T-helper 1 cell treated with Interleukin-12 subunit alpha and Interleukin-12 subunit beta and Interleukin-4 antibody, amounts not matched to agents 30 μg/mL and 1 μg/mL, for 36 hours (primary cell): ENCODE measurements at regions not wholly inside any gene's neighbourhood (a gene's known extent, or its start where the extent isn't known, plus 50 kb on each side); places are given as distances from the start of the nearest gene placed in this dataset.

ENCODE experiments used
- H3K27ac Mint-ChIP-seq: one replicate; pipeline ENCODE4 v1.8.0; 2021; ENCODE audit warnings: mild to moderate bottlenecking, mixed read lengths
- H3K27me3 Mint-ChIP-seq: one replicate; pipeline ENCODE4 v1.8.0; 2021; ENCODE audit warnings: low read depth, mixed read lengths
- H3K36me3 Mint-ChIP-seq: one replicate; pipeline ENCODE4 v1.8.0; 2021; ENCODE audit warnings: low read depth, mixed read lengths
- H3K4me1 Mint-ChIP-seq: one replicate; pipeline ENCODE4 v1.8.0; 2021; ENCODE audit warnings: low read depth, mixed read lengths
- H3K4me3 Mint-ChIP-seq: one replicate; pipeline ENCODE4 v1.8.0; 2021; ENCODE audit warnings: mild to moderate bottlenecking, moderate library complexity, mixed read lengths
- H3K9me3 Mint-ChIP-seq: one replicate; pipeline ENCODE4 v1.8.0; 2021; ENCODE audit warnings: mixed read lengths

GRCh38 chr2:239748811-239749210 is 276.3 kb downstream of the NDUFA10 start:
- Mint-ChIP-seq H3K9me3 (no peaks in the 10 kb centered on the region), H3K36me3 (no peaks in the 10 kb centered on the region), H3K4me1 (no peaks in the 10 kb centered on the region), H3K27me3 (no peaks in the 10 kb centered on the region), H3K27ac (no peak overlapping the region), H3K4me3 (no peak overlapping the region)

- no peaks in the 10 kb centered on the region for H3K4me1 Mint-ChIP-seq
- H3K9me3 Mint-ChIP-seq: no peaks in the 10 kb centered on the region
- H3K27me3 Mint-ChIP-seq: no peaks in the 10 kb centered on the region
- no peak overlapping the region for H3K4me3 Mint-ChIP-seq
- no peaks in the 10 kb centered on the region for H3K36me3 Mint-ChIP-seq
- H3K27ac Mint-ChIP-seq: no peak overlapping the region
Observed at GRCh38 chr2:239747771-239748170, 277.4 kb downstream of the NDUFA10 start.

GRCh38 chr2:239747274-239747673 is 277.9 kb downstream of the NDUFA10 start:
- no peaks in the 10 kb centered on the region for H3K9me3 Mint-ChIP-seq
- no peaks in the 10 kb centered on the region for H3K27me3 Mint-ChIP-seq

GRCh38 chr2:239746559-239747246 is 278.4 kb downstream of the NDUFA10 start:
- Mint-ChIP-seq H3K9me3 (no peaks in the 10 kb centered on the region), H3K27me3 (no peaks in the 10 kb centered on the region), H3K4me3 (no peak overlapping the region), H3K4me1 (no peaks in the 10 kb centered on the region), H3K36me3 (no peaks in the 10 kb centered on the region), H3K27ac (no peak overlapping the region)

More at GRCh38 chr2:239747274-239747673, 277.9 kb downstream of the NDUFA10 start:
- Mint-ChIP-seq H3K36me3 (no peaks in the 10 kb centered on the region), H3K4me3 (no peak overlapping the region), H3K4me1 (no peaks in the 10 kb centered on the region), H3K27ac (no peak overlapping the region)

GRCh38 chr2:239745386-239746227 is 279.5 kb downstream of the NDUFA10 start:
- Mint-ChIP-seq H3K36me3 (no peaks in the 10 kb centered on the region), H3K4me3 (no peak overlapping the region), H3K4me1 (no peaks in the 10 kb centered on the region), H3K27me3 (no peaks in the 10 kb centered on the region), H3K27ac (no peak overlapping the region), H3K9me3 (no peaks in the 10 kb centered on the region)

- Mint-ChIP-seq H3K4me1 (no peaks in the 10 kb centered on the region), H3K36me3 (no peaks in the 10 kb centered on the region), H3K27me3 (no peaks in the 10 kb centered on the region), H3K27ac (no peak overlapping the region), H3K9me3 (no peaks in the 10 kb centered on the region), H3K4me3 (no peak overlapping the region)
Observed at GRCh38 chr2:239744706-239745340, 280.3 kb downstream of the NDUFA10 start.

GRCh38 chr2:239743206-239743605 is 281.9 kb downstream of the NDUFA10 start:
- no peaks in the 10 kb centered on the region for H3K4me1 Mint-ChIP-seq
- no peaks in the 10 kb centered on the region for H3K27me3 Mint-ChIP-seq
- H3K36me3 Mint-ChIP-seq: no peaks in the 10 kb centered on the region
- H3K9me3 Mint-ChIP-seq: no peaks in the 10 kb centered on the region
- H3K27ac Mint-ChIP-seq: no peak overlapping the region
- H3K4me3 Mint-ChIP-seq: no peak overlapping the region

- H3K4me3 Mint-ChIP-seq: no peak overlapping the region
- H3K4me1 Mint-ChIP-seq: no peaks in the 10 kb centered on the region
- no peaks in the 10 kb centered on the region for H3K27me3 Mint-ChIP-seq
- H3K9me3 Mint-ChIP-seq: no peaks in the 10 kb centered on the region
- no peaks in the 10 kb centered on the region for H3K36me3 Mint-ChIP-seq
- H3K27ac Mint-ChIP-seq: no peak overlapping the region
Observed at GRCh38 chr2:239742377-239742776, 282.8 kb downstream of the NDUFA10 start.

- H3K27ac Mint-ChIP-seq: no peak overlapping the region
- peaks cover 2% of the 10 kb centered on the region for H3K9me3 Mint-ChIP-seq
- H3K36me3 Mint-ChIP-seq: no peaks in the 10 kb centered on the region
- H3K27me3 Mint-ChIP-seq: no peaks in the 10 kb centered on the region
- no peaks in the 10 kb centered on the region for H3K4me1 Mint-ChIP-seq
- no peak overlapping the region for H3K4me3 Mint-ChIP-seq
Observed at GRCh38 chr2:239739206-239739605, 285.9 kb downstream of the NDUFA10 start.

- no peaks in the 10 kb centered on the region for H3K36me3 Mint-ChIP-seq
- H3K27me3 Mint-ChIP-seq: no peaks in the 10 kb centered on the region
- no peaks in the 10 kb centered on the region for H3K4me1 Mint-ChIP-seq
- no peak overlapping the region for H3K4me3 Mint-ChIP-seq
- no peak overlapping the region for H3K27ac Mint-ChIP-seq
- H3K9me3 Mint-ChIP-seq: peaks cover 8% of the 10 kb centered on the region
Observed at GRCh38 chr2:239738159-239738558, 287.0 kb downstream of the NDUFA10 start.

- H3K27ac Mint-ChIP-seq: no peak overlapping the region
- no peaks in the 10 kb centered on the region for H3K36me3 Mint-ChIP-seq
- no peaks in the 10 kb centered on the region for H3K4me1 Mint-ChIP-seq
- peaks cover 8% of the 10 kb centered on the region for H3K9me3 Mint-ChIP-seq
- H3K27me3 Mint-ChIP-seq: no peaks in the 10 kb centered on the region
- H3K4me3 Mint-ChIP-seq: no peak overlapping the region
Observed at GRCh38 chr2:239737144-239737463, 288.0 kb downstream of the NDUFA10 start.

GRCh38 chr2:239736358-239737143 is 288.6 kb downstream of the NDUFA10 start:
- H3K9me3 Mint-ChIP-seq: peaks cover 8% of the 10 kb centered on the region
- no peak overlapping the region for H3K4me3 Mint-ChIP-seq
- H3K36me3 Mint-ChIP-seq: no peaks in the 10 kb centered on the region
- no peaks in the 10 kb centered on the region for H3K27me3 Mint-ChIP-seq
- H3K4me1 Mint-ChIP-seq: no peaks in the 10 kb centered on the region
- no peak overlapping the region for H3K27ac Mint-ChIP-seq

- peaks cover 8% of the 10 kb centered on the region for H3K9me3 Mint-ChIP-seq
- no peak overlapping the region for H3K4me3 Mint-ChIP-seq
- no peaks in the 10 kb centered on the region for H3K36me3 Mint-ChIP-seq
- peaks cover 3% of the 10 kb centered on the region for H3K4me1 Mint-ChIP-seq
- H3K27ac Mint-ChIP-seq: no peak overlapping the region
- no peaks in the 10 kb centered on the region for H3K27me3 Mint-ChIP-seq
Observed at GRCh38 chr2:239735829-239736357, 289.2 kb downstream of the NDUFA10 start.

GRCh38 chr2:239735131-239735828 is 289.9 kb downstream of the NDUFA10 start:
- Mint-ChIP-seq H3K27me3 (no peaks in the 10 kb centered on the region), H3K36me3 (no peaks in the 10 kb centered on the region), H3K9me3 (peaks cover 8% of the 10 kb centered on the region), H3K4me1 (peaks cover 7% of the 10 kb centered on the region), H3K4me3 (no peak overlapping the region), H3K27ac (no peak overlapping the region)
